GM23338 (cell line): ENCODE measurements at regions not wholly inside any gene's neighbourhood (a gene's known extent, or its start where the extent isn't known, plus 50 kb on each side); places are given as distances from the start of the nearest gene placed in this dataset.

ENCODE experiments used
- ATAC-seq: fragments of 200-7000 bp; cut with Tn5 transposase; 3 replicates; pipeline ENCODE4 v1.9.1; 2020
- DNase-seq: peaks from one replicate; pipeline ENCODE4 v3.0.0-alpha.2; 2015; ENCODE audit warnings: low spot score
- H2AFZ ChIP-seq: fragments of 200-600 bp; sonication (generic); 2 replicates; pipeline ENCODE4 v1.8.0; 2016; ENCODE audit warnings: antibody characterized with exemption, mild to moderate bottlenecking, moderate library complexity
- H3F3A ChIP-seq: fragments of 200-600 bp; sonication (generic); replicated peaks from 2 replicates; pipeline ENCODE4 v1.8.0; 2017; ENCODE audit warnings: antibody characterized with exemption, mixed run types, low read depth
- H3K27ac ChIP-seq: fragments of 200-600 bp; sonication (generic); 2 replicates; pipeline ENCODE4 v1.6.1; 2016; ENCODE audit warnings: low read depth
- H3K27me3 ChIP-seq: fragments of 200-600 bp; sonication (generic); 2 replicates; pipeline ENCODE4 v1.8.0; 2016; ENCODE audit warnings: mild to moderate bottlenecking, mixed run types, moderate library complexity; ENCODE audit not compliant: insufficient read depth
- H3K36me3 ChIP-seq: fragments of 200-600 bp; sonication (generic); 2 replicates; pipeline ENCODE4 v1.8.0; 2016; ENCODE audit warnings: mild to moderate bottlenecking; ENCODE audit not compliant: insufficient read depth
- H3K4me1 ChIP-seq: fragments of 200-600 bp; sonication (generic); 2 replicates; pipeline ENCODE4 v1.8.0; 2016; ENCODE audit warnings: mild to moderate bottlenecking, moderate library complexity; ENCODE audit not compliant: insufficient read depth
- H3K4me2 ChIP-seq: fragments of 200-600 bp; sonication (generic); 2 replicates; pipeline ENCODE4 v1.7.1; 2017; ENCODE audit warnings: mixed run types
- H3K4me3 ChIP-seq: fragments of 200-600 bp; sonication (generic); 2 replicates; pipeline ENCODE4 v1.6.1; 2016; ENCODE audit warnings: mixed run types
- H3K79me2 ChIP-seq: fragments of 200-600 bp; sonication (generic); replicated peaks from 2 replicates; pipeline ENCODE4 v1.8.0; 2017; ENCODE audit warnings: mild to moderate bottlenecking; ENCODE audit not compliant: insufficient read depth
- H3K9me2 ChIP-seq: fragments of 200-600 bp; sonication (generic); 2 replicates; pipeline ENCODE4 v1.8.0; 2017; ENCODE audit not compliant: insufficient read depth
- H4K20me1 ChIP-seq: fragments of 200-600 bp; sonication (generic); replicated peaks from 2 replicates; pipeline ENCODE4 v1.8.0; 2017; ENCODE audit warnings: mild to moderate bottlenecking; ENCODE audit not compliant: insufficient read depth
- H3K27ac Mint-ChIP-seq: 2 replicates; pipeline ENCODE4 v1.8.0; 2020; ENCODE audit warnings: inconsistent platforms, mild to moderate bottlenecking, moderate library complexity, mixed read lengths
- H3K27me3 Mint-ChIP-seq: 3 replicates; pipeline ENCODE4 v1.8.0; 2022; ENCODE audit warnings: low read depth, mild to moderate bottlenecking, moderate library complexity, mixed read lengths, inconsistent platforms; ENCODE audit not compliant: insufficient read depth, poor library complexity
- H3K36me3 Mint-ChIP-seq: 3 replicates; pipeline ENCODE4 v1.8.0; 2021; ENCODE audit warnings: low read depth, mild to moderate bottlenecking, inconsistent platforms, moderate library complexity, mixed read lengths
- H3K4me1 Mint-ChIP-seq: 3 replicates; pipeline ENCODE4 v1.8.0; 2020; ENCODE audit warnings: mild to moderate bottlenecking, inconsistent platforms, mixed read lengths
- H3K4me3 Mint-ChIP-seq: 3 replicates; pipeline ENCODE4 v1.8.0; 2021; ENCODE audit warnings: moderate library complexity, mild to moderate bottlenecking, inconsistent platforms, mixed read lengths
- H3K9me3 Mint-ChIP-seq: 3 replicates; pipeline ENCODE4 v1.8.0; 2020; ENCODE audit warnings: moderate library complexity, mild to moderate bottlenecking, inconsistent platforms, mixed read lengths
- CREB1 ChIP-seq: fragments of 250-450 bp; sonication (Bioruptor Pico); IDR thresholded peaks from 2 replicates; pipeline ENCODE4 v1.5.0; 2020; ENCODE audit warnings: low read depth, mild to moderate bottlenecking, moderate library complexity
- EZH2 ChIP-seq: fragments of 200-600 bp; sonication (generic); IDR thresholded peaks from one replicate; pipeline ENCODE4 v1.8.0; 2017; ENCODE audit warnings: antibody characterized with exemption, mild to moderate bottlenecking, low read depth; ENCODE audit not compliant: unreplicated experiment
- EZH2phosphoT487 ChIP-seq: fragments of 200-600 bp; sonication (generic); IDR thresholded peaks from one replicate; pipeline ENCODE4 v1.8.1; 2018; ENCODE audit warnings: antibody characterized with exemption; ENCODE audit not compliant: unreplicated experiment
- POLR2AphosphoS5 ChIP-seq: IDR thresholded peaks from 2 replicates; pipeline ENCODE4 v1.6.1; 2016; ENCODE audit warnings: antibody characterized with exemption, low read depth
- STAT1 ChIP-seq: IDR thresholded peaks from one replicate; pipeline ENCODE4 v1.6.1; 2016; ENCODE audit warnings: antibody characterized with exemption; ENCODE audit not compliant: unreplicated experiment
- ZNF114 ChIP-seq: fragments of 250-450 bp; sonication (Bioruptor Pico); IDR thresholded peaks from 2 replicates; pipeline ENCODE4 v1.5.0; 2020; ENCODE audit warnings: mild to moderate bottlenecking, moderate library complexity
- ZNF462 ChIP-seq: fragments of 250-450 bp; sonication (Bioruptor Pico); IDR thresholded peaks from 2 replicates; pipeline ENCODE4 v1.5.0; 2020; ENCODE audit warnings: mild to moderate bottlenecking, moderate library complexity

GRCh38 chr4:66340286-66340893 lies 670.1 kb upstream of the EPHA5 start:
- ATAC-seq = no peak
- no peak for DNase-seq
- no peaks in the 10 kb centered on the region for H3K79me2 ChIP-seq
- H3K9me3 Mint-ChIP-seq = peaks cover 9% of the 10 kb centered on the region; the same call in 2 of the 3 replicates
- no peak overlapping the region for H3K4me3 ChIP-seq
- H3K9me2 ChIP-seq = peaks cover 4% of the 10 kb centered on the region; the same call in 1 of the 2 replicates
- no peaks in the 10 kb centered on the region for H3K4me1 Mint-ChIP-seq
- no peak for TF ChIP-seq CREB1 (CRISPR knock-in tag)
- TF ChIP-seq ZNF114 = no peak
- no peak for TF ChIP-seq EZH2phosphoT487
- no peak for TF ChIP-seq STAT1
- no peak for TF ChIP-seq EZH2
- TF ChIP-seq POLR2AphosphoS5 = no peak
- no peaks in the 10 kb centered on the region for H3K36me3 ChIP-seq
- H3K27me3 ChIP-seq = no peaks in the 10 kb centered on the region
- no peaks in the 10 kb centered on the region; the same call in 2 of the 3 replicates for H3K36me3 Mint-ChIP-seq
- no peaks in the 10 kb centered on the region for H3K4me1 ChIP-seq
- no peak overlapping the region for H3K27ac ChIP-seq
- H3K27ac Mint-ChIP-seq = no peak overlapping the region
- H3K4me3 Mint-ChIP-seq = no peak overlapping the region
- H3F3A ChIP-seq = no peaks in the 10 kb centered on the region
- no peaks in the 10 kb centered on the region for H4K20me1 ChIP-seq
- no peaks in the 10 kb centered on the region for H3K27me3 Mint-ChIP-seq
- H3K4me2 ChIP-seq = no peak overlapping the region
- H2AFZ ChIP-seq = no peak overlapping the region

GRCh38 chr4:66339007-66339406 lies 668.7 kb upstream of the EPHA5 start:
- Histone ChIP-seq H2AFZ (no peak overlapping the region), H3K4me1 (no peaks in the 10 kb centered on the region), H3K27ac (no peak overlapping the region), H3K4me2 (no peak overlapping the region), H4K20me1 (no peaks in the 10 kb centered on the region), H3K9me2 (peaks cover 4% of the 10 kb centered on the region; the same call in 1 of the 2 replicates), H3K27me3 (no peaks in the 10 kb centered on the region), H3F3A (no peaks in the 10 kb centered on the region), H3K79me2 (no peaks in the 10 kb centered on the region), H3K36me3 (no peaks in the 10 kb centered on the region), H3K4me3 (no peak overlapping the region)
- Mint-ChIP-seq H3K4me3 (no peak overlapping the region), H3K4me1 (no peaks in the 10 kb centered on the region), H3K36me3 (no peaks in the 10 kb centered on the region; the same call in 2 of the 3 replicates), H3K9me3 (peaks cover 9% of the 10 kb centered on the region; the same call in 2 of the 3 replicates), H3K27ac (no peak overlapping the region), H3K27me3 (no peaks in the 10 kb centered on the region)
- no peak for TF ChIP-seq EZH2
- TF ChIP-seq ZNF462 (CRISPR knock-in tag) = no peak
- no peak for DNase-seq
- ATAC-seq = no peak
